Kidney epithelial cell (primary cell): ENCODE measurements at regions not wholly inside any gene's neighbourhood (a gene's known extent, or its start where the extent isn't known, plus 50 kb on each side); places are given as distances from the start of the nearest gene placed in this dataset.
"Not testable (repeated sequence)": the region's sequence is repeated elsewhere in the genome, so short reads cannot be mapped to it uniquely, and the experiment has no call there.

Experiments used
- DNase-seq: peaks from one replicate; pipeline ENCODE4 v3.0.0-alpha.2; 2010; ENCODE audit warnings: low read depth
- H3K27me3 ChIP-seq: 2 replicates; pipeline ENCODE4 v1.6.0; 2011; ENCODE audit warnings: low read length; ENCODE audit not compliant: control insufficient read depth, insufficient read depth
- H3K36me3 ChIP-seq: 2 replicates; pipeline ENCODE4 v1.5.1; 2011; ENCODE audit warnings: low read length; ENCODE audit not compliant: control insufficient read depth, insufficient read depth
- H3K4me3 ChIP-seq: 2 replicates; pipeline ENCODE4 v1.5.1; 2011; ENCODE audit warnings: low read depth, mild to moderate bottlenecking, control low read depth, low read length
- CTCF ChIP-seq: IDR thresholded peaks from 2 replicates; pipeline ENCODE4 v1.5.1; 2011; ENCODE audit warnings: mild to moderate bottlenecking, moderate library complexity, low read length, control low read depth, inconsistent platforms; ENCODE audit not compliant: insufficient read depth, poor library complexity, severe bottlenecking

GRCh38 chr10:61262486-61263261, 190.5 kb downstream of the TMEM26 start:
- no peak for TF ChIP-seq CTCF
- no peak for DNase-seq
- Histone ChIP-seq H3K27me3 (no peaks in the 10 kb centered on the region), H3K36me3 (no peaks in the 10 kb centered on the region), H3K4me3 (no peak overlapping the region)

DNA sequence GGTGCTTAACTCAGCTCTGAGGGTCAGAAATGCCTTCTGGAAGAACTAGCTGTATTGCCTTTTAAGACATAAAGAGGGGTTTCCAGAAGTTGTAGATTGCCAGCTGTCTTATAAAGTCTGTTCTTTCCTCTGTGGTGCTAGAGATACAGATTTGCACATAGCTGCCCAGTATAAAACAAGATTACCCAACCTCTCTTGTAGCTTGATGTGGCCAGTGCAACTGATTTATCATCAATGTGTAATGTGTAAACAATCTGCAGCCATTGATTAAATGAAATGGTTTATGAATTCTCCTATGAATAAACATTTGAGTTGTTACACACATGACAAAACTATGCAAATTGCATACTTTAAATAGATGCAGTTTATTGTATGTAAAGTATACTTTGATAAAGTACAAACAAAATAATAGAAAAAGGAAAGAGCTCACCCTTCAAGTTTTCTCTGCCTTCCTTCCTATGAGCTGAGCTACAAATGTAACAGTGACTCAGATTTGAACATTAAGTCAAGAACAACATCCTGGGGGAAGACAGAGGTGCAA, 195.2 kb downstream of the TMEM26 start:
- no peak for TF ChIP-seq CTCF
- H3K4me3 ChIP-seq: no peak overlapping the region
- H3K36me3 ChIP-seq: no peaks in the 10 kb centered on the region
- no peaks in the 10 kb centered on the region for H3K27me3 ChIP-seq
- no peak for DNase-seq

GRCh38 chr10:61257136-61257535, 196.0 kb downstream of the TMEM26 start:
- DNase-seq: no peak
- Histone ChIP-seq H3K27me3 (no peaks in the 10 kb centered on the region), H3K4me3 (no peak overlapping the region), H3K36me3 (no peaks in the 10 kb centered on the region)
- TF ChIP-seq CTCF: no peak

DNA sequence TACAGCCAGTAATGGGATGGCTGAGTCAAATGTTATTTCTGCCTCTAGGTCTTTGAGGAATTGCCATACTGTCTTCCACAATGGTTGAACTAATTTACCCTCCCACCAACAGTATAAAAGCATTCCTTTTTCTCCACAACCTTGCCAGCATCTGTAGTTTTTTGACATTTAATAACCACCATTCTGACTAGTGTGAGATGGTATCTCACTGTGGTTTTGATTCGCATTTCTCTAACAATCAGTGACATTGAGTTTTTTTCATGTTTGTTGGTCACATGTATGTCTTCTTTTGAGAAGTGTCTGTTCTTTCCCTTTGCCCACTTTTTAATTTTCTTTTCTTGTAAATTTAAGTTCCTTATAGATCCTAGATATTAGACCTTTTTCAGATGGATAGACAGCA, 200.9 kb downstream of the TMEM26 start:
- not testable (repeated sequence) for H3K27me3 ChIP-seq, H3K36me3 ChIP-seq, H3K4me3 ChIP-seq, DNase-seq

DNA sequence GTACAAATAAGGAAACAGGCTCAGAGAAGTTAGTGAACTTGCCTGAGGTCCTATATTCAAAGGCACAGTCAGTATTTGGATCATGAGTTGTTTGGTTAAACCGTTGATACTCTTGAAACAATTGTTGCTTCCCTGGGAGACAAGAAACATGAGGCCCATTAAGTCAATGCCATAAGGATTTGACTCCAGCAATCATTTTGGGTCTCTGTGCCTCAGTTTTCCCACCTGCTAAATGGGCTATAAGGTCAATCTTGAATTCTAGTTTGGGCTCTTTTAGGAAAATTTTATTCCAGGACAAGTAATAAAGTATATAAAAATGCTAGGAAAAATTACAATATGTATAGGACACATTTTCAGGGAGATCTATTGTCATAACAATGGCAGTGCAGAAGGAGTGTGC, 202.1 kb downstream of the TMEM26 start:
- TF ChIP-seq CTCF: no peak
- Histone ChIP-seq H3K36me3 (no peaks in the 10 kb centered on the region), H3K4me3 (no peak overlapping the region), H3K27me3 (no peaks in the 10 kb centered on the region)
- DNase-seq: no peak

DNA sequence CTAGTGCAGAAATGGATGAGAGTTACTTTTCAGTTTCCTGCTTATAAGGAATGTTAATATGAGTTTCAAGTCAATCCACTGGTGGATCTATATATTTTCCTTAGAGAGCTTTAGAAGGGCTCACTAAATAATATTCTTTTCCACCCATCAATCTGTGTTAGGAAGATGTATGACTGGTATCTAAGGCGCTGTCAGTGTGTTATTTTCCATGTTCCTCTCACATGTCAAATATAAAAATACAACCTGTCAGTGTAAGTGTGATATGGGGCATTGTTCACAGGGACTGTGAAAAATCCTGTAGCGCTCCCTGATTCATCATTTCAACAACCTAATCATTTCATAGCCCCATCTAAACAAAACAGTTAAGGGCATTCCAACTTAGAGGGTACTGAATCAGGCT, 203.1 kb downstream of the TMEM26 start:
- H3K27me3 ChIP-seq: no peaks in the 10 kb centered on the region
- no peaks in the 10 kb centered on the region for H3K36me3 ChIP-seq
- TF ChIP-seq CTCF: no peak
- no peak overlapping the region for H3K4me3 ChIP-seq
- no peak for DNase-seq
